NCI-H1417 (cell line): ENCODE measurements at regions not wholly inside any gene's neighbourhood (a gene's known extent, or its start where the extent isn't known, plus 50 kb on each side); places are given as distances from the start of the nearest gene placed in this dataset.
A peak's percentile ranks its signal among the peaks of the same experiment; 100 is the strongest.

Experiments used
- DNase-seq, 3 experiments: peaks; one replicate each; lab custom pipeline; 2025; lab: John Stamatoyannopoulos, UW

DNA sequence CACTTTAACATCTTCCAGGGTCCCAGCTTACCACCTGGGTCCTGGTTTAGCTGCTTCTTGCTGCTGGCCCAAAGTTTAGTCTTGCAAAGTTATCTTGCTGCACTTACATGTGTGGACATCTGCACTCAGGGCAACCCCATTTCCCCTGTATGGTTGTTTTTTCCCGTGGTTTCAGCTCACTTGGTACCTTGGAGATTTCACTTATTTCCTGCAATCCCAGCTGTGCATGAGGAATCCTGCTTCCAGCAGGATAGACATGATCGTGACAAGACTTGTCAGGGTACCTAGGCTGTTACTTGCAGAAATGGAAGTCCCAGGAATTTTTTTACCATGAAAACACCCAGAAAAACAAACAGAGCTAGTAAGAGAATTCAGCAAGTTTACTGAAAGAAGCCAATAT lies 95.9 kb upstream of the LEP start:
- no peak for DNase-seq

DNA sequence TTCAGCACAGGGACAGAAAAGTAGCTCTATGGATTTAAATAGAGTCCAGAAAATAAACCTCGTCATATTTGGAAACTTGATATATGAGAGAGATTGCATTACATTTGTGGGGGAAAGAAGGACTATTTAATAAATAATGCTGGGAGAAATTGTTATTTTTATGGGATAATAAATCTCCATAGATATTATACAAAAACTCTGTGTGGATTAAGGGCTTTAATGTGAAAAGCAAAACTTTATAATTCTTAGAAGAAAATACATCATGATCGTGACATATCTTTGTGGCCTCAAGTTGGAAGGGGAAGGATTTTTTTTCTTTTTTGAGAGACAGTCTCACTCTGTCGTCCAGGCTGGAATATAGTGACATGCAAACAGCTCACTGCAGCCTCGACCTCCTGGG lies 95.0 kb upstream of the LEP start:
- DNase-seq: no peak

DNA sequence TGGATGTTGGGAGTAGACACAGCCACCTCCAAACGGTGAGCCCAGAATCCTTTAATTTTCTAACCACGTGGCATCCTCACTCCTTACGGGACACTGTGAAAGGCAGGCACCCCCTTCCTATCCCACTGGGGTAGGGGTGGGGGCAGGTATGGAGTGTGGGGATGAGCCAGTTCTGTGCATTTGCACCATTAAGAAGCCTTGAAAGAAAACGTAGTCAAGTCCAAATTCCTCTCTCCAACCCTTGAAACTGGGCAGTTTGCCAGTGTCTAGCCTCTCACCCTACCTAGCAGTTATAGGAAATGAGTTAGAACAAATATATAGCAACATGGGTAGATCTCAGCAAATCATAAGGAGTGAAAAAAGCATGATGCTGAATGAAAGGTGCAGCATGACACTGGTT lies 92.4 kb upstream of the LEP start:
- peak; percentile 48 to 84 (median 76) for DNase-seq

DNA sequence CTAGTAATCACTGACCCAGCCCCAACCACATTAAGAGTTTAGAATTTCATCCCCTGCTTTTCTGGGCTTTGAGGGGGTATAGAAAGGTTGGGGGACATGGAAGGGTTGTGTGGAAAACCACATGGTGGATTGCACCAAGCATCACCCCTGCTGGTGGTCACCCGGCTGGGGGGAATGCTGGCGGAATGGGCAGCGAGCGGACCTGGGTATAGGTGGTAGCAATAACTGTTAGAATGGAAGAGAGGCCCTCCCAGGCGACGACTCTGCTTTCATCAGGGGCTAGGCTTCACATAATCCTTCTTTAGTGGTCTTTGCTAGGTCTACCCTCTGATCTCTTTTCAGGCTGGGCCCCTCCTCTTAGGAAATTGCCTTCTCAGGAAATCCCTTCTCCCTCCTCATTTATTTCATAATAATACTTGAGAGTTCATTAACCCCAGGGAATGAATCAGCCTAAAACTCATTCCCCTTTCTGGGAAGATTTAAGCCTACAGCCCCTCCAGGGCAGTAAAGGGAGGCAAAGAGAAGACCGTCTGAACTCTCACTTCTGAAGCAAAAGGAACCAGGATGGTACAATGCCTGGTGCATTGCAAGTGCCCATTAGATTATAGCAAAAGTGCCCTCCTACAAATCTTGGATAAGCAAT lies 90.7 kb upstream of the LEP start:
- no peak for DNase-seq

DNA sequence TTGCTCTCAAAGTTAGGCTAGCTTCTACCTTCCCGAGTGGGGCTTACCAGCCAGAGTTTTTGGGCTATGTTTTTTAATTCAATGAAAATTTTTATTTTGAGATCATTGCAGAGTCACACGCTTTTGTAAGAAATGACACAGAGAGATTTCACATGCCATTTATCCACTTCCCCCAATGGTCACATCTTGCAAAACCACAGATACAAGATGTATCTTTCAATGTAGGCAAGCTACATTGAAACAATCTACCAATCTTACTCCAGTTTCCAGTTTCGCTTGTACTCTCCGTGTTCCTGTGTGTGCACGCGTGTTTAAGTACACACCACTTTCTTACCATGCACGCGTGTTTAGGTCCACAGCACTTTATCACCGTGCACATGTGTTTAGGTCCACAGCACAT lies 89.4 kb upstream of the LEP start:
- DNase-seq: no peak

DNA sequence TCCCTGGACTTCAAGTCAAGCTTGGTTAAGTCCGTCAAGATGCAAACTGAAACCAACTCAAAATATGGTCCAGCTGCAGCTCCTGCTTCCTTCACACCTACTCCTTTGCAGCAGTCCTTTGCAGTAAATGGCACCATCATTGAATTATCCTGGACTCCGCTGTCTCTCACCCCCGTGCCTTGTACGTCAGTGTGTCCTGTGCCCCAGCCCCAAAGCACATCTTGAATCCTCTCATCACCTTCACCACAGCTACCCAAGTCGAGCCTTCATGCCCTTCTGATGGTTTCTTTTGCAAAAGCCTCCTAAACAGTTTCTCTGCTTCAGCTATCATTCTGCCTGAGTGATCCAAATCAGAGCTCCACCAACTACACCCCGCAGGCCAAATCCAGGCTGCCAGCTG lies 88.4 kb upstream of the LEP start:
- no peak for DNase-seq

DNA sequence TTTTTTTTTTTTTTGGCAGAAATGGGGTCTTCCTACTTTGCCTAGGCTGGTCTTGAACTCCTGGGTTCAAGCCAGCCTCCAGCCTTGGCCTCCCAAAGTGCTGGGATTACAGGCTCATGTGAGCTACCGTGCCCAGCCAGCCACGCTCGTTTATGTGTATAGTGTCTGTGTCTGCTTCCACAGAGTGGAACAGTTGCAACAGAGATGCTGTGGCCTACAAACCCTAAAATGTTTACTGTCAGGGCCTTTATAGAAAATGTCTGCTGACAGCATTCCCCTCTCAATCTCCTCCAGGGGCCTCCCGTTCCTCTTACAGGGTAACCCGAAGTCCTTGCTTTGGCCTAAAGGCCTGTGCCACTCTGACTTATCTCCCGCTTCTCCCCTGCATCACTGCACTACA lies 87.6 kb upstream of the LEP start:
- no peak for DNase-seq

DNA sequence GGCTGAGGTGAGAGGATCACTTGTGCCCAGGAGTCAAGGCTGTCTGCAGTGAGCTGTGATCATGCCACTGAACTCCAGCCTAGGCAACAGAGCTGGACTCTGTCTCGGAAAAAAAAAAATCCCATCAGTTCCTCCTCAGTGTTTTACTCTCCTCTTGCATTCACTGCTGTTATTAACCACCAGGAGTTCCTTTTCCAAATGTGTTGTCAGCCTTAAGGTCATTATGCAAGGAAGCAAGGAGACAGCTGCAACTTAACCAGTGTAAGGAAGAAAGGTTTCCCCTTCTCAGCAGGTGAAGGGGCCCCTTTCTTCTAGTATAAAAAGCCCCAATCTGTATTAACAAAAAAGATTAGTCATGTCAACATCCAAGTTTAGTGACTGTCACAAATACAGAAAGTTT lies 86.6 kb upstream of the LEP start:
- peak in 1 of 3 experiments; percentile 38 for DNase-seq

DNA sequence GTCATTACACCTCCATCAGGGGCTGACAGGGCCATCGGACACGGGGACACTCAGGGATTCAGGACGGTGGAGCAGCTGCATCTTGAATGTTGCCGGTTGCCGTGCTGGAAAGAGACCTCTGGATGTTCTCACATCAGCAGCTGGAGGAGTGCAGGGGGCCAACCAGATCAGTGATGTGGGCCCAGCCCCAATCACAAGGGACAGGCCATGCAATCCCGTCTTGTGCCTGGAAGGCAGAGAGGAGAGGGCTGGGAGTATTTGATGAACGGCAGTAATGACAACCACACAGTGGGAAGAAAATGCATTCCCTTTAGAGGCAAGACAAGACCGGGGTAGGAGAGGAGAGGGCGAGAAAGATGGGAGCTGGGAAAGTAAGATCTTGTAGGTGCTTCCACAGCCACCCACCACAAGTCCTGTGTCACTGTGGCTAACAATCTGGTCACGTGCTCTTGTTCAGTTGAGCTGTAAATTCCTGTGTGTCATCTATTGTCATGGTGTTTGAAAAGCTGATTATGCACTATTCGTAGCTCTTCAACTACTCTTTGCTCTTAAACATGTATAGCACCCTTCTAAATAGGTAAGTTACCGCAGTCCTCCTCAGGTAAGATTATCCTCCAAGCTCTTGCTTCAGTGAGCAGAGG lies 85.9 kb upstream of the LEP start:
- peak in 2 of 3 experiments; percentile 33 to 64 for DNase-seq

DNA sequence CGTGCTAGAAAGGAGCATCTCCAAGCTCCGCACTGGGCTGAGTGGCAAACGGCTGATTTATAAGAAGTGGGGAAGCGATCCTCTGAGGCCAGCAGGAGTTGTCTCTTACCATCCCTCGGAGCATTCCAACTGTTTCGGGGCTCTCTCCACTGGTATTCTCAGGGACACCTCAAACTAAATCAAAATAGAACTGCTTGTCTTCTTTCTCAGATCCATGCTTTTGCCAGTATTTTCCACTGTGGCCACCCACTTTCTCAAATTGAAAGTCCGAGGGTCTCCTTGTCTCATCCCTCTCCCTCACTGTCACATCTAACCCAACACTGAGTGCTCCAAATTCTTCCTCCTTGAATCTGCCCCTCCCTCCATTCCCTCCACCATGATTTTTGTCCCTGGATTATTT lies 83.2 kb upstream of the LEP start:
- DNase-seq: no peak

DNA sequence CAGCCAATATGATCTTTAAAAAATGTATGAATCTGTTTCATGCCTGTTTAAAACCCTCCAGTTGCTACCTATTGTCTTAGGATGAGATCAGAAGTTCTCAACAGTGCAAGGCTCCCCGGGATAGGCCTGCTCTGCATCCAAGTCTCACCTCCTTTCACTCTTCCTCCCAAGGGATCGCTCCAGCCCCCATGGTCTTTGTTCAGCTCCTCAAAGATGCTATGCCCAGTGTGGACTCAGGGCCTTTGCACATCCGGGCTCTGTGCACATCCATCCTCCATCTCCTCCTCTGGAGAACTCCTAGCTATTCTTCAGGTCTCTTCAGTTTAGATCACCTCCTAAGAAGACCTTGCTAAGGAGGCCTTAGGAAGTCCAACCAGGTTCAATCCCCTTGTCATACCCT lies 82.7 kb upstream of the LEP start:
- no peak for DNase-seq

DNA sequence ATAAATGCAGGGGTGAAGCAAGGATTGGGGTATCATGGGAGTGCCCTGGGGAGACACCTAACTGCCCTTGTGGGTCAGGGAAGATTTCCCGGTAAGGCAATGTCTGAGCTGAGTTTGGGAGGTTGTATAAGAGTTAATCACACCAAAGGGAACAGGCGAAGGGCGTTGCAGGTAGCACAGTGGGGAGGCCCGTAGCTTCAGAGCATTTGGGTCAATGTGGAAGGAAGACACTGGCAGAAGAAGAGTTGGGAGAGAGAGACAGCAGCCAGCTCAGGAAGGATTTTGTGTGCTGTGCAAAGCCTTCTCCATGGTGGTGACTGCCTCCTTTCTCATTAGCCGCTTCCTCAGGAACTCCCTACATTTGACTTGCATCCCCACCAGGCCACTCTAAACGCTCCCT lies 80.8 kb upstream of the LEP start:
- no peak for DNase-seq

DNA sequence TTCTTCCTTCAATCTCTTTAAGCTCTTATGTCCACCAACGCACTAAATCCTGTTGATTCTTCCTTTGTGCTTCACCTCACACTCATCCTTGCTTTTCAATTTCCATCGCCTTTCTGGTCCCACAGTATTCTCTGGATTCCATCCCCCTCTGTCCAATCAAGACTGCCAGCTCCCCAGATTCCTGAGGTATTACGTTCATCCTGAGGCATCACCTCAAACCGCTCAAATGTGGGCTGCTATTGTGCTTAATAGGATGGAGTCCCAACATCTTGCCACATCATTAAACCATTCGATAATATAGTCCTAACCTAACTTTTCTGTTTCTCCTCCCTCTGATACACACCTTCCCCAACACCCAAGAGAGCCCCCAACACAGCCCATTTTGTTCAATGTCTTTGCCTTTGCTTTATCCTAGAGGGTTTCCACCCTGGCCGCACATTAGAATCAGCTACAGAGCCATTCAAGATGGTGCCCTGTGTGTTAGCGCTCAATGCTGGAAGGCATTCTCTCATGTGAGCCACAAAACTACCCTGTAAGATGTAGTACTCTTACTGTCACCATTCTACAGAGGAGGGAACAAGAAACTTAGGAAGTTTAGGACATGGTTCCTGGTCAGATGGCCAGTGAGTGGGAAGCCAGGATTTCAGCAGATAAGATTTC lies 79.5 kb upstream of the LEP start:
- DNase-seq: no peak

DNA sequence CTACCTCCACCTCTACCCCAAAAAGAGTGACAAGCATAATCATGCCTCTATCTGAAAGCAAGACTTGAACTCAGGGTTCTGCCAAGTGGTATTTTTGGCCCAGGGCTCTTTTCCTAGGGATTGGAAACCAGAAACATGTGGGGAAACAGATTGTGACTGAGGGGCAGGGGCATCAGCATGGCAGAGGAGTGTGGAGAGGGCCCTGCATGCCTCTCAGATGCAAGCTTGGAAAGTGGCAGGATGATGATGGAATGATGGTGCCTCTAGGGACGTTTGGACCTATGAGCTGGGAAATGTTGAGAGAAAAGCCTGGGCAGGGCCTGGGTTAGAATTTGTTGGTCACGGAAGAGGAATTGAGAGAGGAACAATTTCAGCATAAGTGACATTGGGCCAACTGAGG lies 78.4 kb upstream of the LEP start:
- DNase-seq: no peak

DNA sequence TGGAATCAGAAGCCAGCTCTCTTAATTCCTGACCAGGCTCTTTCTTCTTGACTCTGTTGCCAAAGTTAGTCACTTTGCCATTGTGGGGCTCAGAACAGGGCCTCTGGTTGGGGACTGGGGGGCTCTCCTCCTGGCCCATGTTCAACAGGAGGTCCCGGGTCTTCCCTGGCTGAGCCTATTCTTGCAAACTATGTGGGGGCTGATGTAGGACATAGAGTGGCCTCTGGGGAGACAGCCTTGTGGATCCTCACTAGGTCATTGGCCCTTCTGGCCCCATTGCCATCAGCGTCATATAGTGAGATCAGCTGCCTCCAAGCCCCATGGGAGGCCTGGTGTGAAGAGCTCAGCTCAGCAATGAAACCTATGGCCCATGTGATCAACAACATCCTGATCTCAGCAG lies 77.6 kb upstream of the LEP start:
- DNase-seq: no peak

DNA sequence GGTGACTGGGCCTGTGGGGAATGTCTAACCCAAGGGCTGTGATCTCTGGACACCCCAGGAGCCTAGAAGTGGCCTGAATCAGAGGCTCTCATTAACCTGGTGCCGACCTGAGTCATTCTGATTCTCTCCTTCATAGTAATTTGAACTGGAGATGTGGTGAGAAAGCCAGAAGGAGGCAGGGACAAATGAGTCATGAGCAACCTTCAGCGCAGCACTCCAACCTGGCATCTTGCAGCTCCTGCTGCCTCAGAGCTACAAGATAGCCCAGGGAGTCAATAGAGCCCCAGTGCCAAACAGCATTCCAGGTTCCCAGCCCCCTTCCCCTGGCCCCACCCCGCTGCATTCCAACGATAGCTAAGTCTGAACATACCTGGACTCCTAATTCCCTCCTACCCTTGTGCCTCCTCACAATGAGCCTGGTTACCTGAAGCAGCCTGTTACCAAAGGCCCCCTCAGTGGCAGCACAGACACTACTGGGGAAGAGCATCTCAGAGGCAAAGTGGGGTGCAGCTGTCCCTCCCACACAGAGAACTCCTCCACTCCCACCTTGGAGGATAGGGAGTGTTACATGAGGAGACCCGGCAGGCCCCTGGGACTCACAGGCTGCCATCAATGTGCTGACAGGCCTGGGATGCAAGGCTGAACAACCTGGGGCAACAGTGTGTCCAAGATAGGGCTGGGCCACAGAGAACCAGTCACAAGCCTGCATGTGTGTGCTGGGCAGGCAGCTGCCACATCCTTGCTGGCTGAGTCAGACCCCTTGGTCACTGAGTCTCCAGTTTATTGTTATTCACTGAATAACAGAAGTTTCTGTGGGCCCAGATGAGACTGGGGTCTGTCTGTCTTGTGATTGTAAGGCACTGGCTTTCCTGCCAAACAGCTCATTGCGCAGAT lies 76.8 kb upstream of the LEP start:
- no peak for DNase-seq

DNA sequence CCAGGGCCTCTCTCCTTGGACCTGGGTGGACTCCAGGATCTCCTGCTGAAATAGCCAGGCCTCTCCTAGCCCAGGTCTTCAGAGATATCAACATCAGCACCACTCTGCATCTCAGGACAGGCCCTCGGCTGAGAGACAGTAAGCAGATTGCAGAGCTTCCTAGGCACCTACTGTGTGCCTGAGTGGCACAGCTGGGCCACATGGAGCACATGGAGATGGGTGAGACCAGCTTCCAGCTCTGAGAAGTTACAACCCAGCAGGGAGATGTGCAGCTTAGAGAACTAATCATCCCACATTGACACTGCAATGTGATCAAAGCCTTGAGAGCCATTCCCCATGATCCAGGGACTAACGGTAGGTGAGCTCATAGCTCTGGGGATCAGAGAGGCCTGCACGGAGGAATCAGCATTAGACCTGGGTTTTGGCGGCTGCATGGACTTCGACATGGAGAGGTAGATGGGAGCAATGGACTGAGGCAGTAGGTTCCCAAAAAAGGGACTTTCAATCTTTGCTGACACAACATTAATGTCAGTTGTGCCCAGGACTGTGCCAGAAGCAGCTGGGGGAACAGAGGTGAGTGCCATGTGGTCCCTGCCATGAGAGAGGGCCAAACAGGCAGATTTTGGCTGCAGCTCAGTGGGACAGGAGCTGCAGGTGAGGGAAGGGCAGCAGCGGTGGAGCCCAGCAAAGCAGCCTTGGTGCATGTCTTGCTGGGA lies 76.0 kb upstream of the LEP start:
- DNase-seq: no peak

DNA sequence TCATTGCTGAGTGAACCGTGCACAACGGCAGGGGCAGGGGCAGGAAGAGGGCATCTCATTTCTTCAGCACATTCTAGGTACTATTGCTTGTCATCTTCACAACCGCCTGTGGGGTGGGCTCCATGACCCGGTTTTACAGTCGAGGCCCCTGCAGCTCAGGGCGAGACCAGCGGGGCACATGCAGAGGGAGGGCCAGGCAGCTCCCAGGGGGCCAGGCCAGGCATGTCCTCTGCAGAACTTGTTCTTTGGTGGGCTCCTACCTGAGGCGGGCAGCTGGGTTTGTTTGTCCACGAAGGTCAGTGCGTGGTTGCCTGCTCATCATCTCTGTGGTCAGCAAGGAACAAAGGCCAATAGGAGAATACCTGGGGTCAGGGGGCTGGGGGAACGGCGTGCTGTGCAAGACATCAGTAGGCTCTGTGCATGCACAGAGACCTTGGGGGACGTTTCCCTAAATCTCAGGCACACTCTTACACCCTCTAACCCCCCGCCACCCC lies 75.1 kb upstream of the LEP start:
- peak in 1 of 3 experiments; percentile 32 for DNase-seq

DNA sequence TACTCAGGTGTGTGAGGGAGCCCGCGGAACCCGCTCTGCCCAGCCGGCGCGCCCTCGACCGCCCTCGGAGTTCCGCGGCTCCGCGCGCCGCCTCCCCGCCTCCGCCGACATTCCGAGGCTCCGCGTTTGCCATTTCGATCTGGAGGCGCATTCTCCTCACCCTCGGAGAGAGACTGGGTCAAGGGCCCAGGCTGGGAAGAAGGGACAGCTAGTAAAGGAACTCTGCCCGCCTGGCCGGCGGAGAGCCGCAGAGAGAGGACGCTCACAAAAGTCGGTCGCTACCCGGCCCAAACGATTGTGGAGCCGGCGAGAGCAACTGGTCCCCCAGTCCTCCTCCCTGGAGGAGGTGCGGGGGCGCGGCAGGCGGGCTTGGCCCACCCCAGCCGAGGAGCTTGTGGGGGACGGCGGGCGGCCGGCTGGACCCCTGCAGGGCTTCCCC lies 74.5 kb upstream of the LEP start:
- peak; percentile 11 to 78 (median 75) for DNase-seq

DNA sequence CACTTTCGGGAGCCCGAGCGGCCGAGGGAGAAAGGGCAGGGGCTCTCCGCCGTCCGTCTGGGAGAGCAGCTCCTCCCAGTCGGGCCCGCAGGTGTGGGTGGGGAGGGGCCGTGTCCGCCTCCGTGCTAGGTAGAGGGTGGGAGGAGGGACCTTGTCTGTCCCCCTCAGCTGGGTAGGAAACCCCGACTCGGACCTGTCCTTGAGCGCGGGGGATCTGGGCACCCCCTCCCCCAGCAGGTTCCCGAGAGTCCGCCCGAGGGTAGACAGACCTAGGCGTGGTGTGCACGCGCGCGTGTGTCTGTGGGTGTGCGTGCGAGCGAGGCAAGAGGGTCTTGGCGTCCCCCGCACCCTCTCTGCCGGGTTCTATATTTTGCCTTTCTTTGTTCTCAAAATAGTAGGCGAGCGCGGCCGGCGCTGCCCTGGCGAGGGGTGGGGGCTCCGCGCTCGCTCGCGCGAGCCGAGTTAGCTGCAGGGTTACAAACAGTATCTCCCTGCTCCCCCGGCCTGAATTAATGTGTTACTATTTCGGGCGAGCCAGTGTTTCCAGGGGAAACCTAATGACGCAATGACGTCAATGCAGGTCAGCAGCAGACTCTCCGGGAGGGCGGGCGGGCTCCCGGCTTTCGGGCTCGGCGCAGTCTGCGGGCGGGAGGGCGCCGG lies 73.9 kb upstream of the LEP start:
- DNase-seq: peak; percentile 39 to 92 (median 84)
